Brain microvascular endothelial cell (primary cell): ENCODE measurements at regions not wholly inside any gene's neighbourhood (a gene's known extent, or its start where the extent isn't known, plus 50 kb on each side); places are given as distances from the start of the nearest gene placed in this dataset.

Source experiments
- DNase-seq: peaks from one replicate; pipeline ENCODE4 v3.0.0-alpha.2; 2020
- H3K27ac ChIP-seq: fragments of 250-450 bp; sonication (Bioruptor Pico); 2 replicates; pipeline ENCODE4 v1.5.1; 2020; ENCODE audit warnings: mild to moderate bottlenecking, moderate library complexity
- H3K27me3 ChIP-seq: fragments of 250-450 bp; sonication (Bioruptor Pico); replicated peaks from 2 replicates; pipeline ENCODE4 v1.5.1; 2020; ENCODE audit warnings: mild to moderate bottlenecking
- H3K36me3 ChIP-seq: fragments of 250-450 bp; sonication (Bioruptor Pico); replicated peaks from 2 replicates; pipeline ENCODE4 v1.5.1; 2020; ENCODE audit warnings: mild to moderate bottlenecking
- H3K4me3 ChIP-seq: 2 replicates; pipeline ENCODE4 v1.5.1; 2011; ENCODE audit warnings: low read depth, mild to moderate bottlenecking, control low read depth, low read length, moderate library complexity
- CTCF ChIP-seq: IDR thresholded peaks from 2 replicates; pipeline ENCODE4 v1.5.1; 2011; ENCODE audit warnings: low read depth, mild to moderate bottlenecking, moderate library complexity, low read length, control low read depth, inconsistent platforms; ENCODE audit errors: missing control alignments
- in situ Hi-C: cut with HindIII; loops from 2 replicates; pipeline ENCODE4 v1.10.0; 2017; ENCODE audit warnings: low sequenced_read_pairs, low pct_ligation_motif_present

- in situ Hi-C loops, result no loop called here
- Histone ChIP-seq H3K27me3 (no peaks in the 10 kb centered on the region), H3K27ac (no peak overlapping the region), H3K36me3 (no peaks in the 10 kb centered on the region), H3K4me3 (no peak overlapping the region)
- TF ChIP-seq CTCF, result no peak
- no peak for DNase-seq
Measured at GRCh38 chr11:15775015-15775541, 581.3 kb downstream of the SOX6 start.

- Histone ChIP-seq H3K36me3 (no peaks in the 10 kb centered on the region), H3K27ac (no peak overlapping the region), H3K4me3 (no peak overlapping the region), H3K27me3 (no peaks in the 10 kb centered on the region)
- no peak for DNase-seq
- no peak for TF ChIP-seq CTCF
- in situ Hi-C loops, result no loop called here
Measured at GRCh38 chr11:15775797-15776196, 580.5 kb downstream of the SOX6 start.

- no peak for DNase-seq
- Histone ChIP-seq H3K27me3 (no peaks in the 10 kb centered on the region), H3K36me3 (no peaks in the 10 kb centered on the region), H3K4me3 (no peak overlapping the region), H3K27ac (no peak overlapping the region)
- no peak for TF ChIP-seq CTCF
- in situ Hi-C loops, result no loop called here
Measured at GRCh38 chr11:15776366-15776765, 580.0 kb downstream of the SOX6 start.

- no peak for DNase-seq
- in situ Hi-C loops, result no loop called here
- no peak for TF ChIP-seq CTCF
- no peak overlapping the region for H3K27ac ChIP-seq
- no peak overlapping the region for H3K4me3 ChIP-seq
- no peaks in the 10 kb centered on the region for H3K36me3 ChIP-seq
- H3K27me3 ChIP-seq, result no peaks in the 10 kb centered on the region
Measured at GRCh38 chr11:15779518-15779917, 576.8 kb downstream of the SOX6 start.

GRCh38 chr11:15780382-15780781 is 576.0 kb downstream of the SOX6 start:
- TF ChIP-seq CTCF, result no peak
- in situ Hi-C loops, result no loop called here
- H3K4me3 ChIP-seq, result no peak overlapping the region
- DNase-seq, result no peak
- no peaks in the 10 kb centered on the region for H3K27me3 ChIP-seq
- H3K36me3 ChIP-seq, result no peaks in the 10 kb centered on the region
- no peak overlapping the region for H3K27ac ChIP-seq

- no peaks in the 10 kb centered on the region for H3K36me3 ChIP-seq
- H3K27ac ChIP-seq, result no peak overlapping the region
- no peak for DNase-seq
- no peak for TF ChIP-seq CTCF
- in situ Hi-C loops, result no loop called here
- H3K4me3 ChIP-seq, result no peak overlapping the region
- no peaks in the 10 kb centered on the region for H3K27me3 ChIP-seq
Measured at GRCh38 chr11:15780837-15781236, 575.5 kb downstream of the SOX6 start.
